Right lobe of liver (tissue), 6 donors: ENCODE measurements at regions not wholly inside any gene's neighbourhood (a gene's known extent, or its start where the extent isn't known, plus 50 kb on each side); places are given as distances from the start of the nearest gene placed in this dataset.
A peak's percentile ranks its signal among the peaks of the same experiment; 100 is the strongest.

Source experiments
- ATAC-seq, 4 donors: fragments of 200-7000 bp; cut with Tn5 transposase; one replicate each; pipeline ENCODE4 v1.9.1; 2020; ENCODE audit warnings: mild to moderate bottlenecking in 4 of 4, moderate library complexity in 4 of 4
- DNase-seq, 3 donors: peaks; one replicate each; pipeline ENCODE4 v3.0.0-alpha.2; 2020
- H3K27ac ChIP-seq, 3 donors: fragments of 200-600 bp; one replicate each; pipeline ENCODE4 v1.8.0; 2022
- H3K27me3 ChIP-seq, 2 donors: fragments of 200-600 bp; one replicate each; pipeline ENCODE4 v1.8.0; 2022
- H3K36me3 ChIP-seq, 4 donors: fragments of 200-600 bp; sonication (generic) in 1 of 4; one replicate each; pipeline versions ENCODE4 v1.5.1 to v1.8.0; 2017 to 2022; ENCODE audit warnings: control low read depth in 1 of 4
- H3K4me1 ChIP-seq, 4 donors: fragments of 200-600 bp; sonication (generic) in 1 of 4; one replicate each; pipeline versions ENCODE4 v1.5.1 to v1.8.0; 2017 to 2022; ENCODE audit warnings: control low read depth in 1 of 4
- H3K4me3 ChIP-seq, 3 donors: fragments of 200-600 bp; one replicate each; pipeline ENCODE4 v1.8.0; 2022
- H3K9me3 ChIP-seq, 4 donors: fragments of 200-600 bp; sonication (generic) in 1 of 4; one replicate each; pipeline versions ENCODE4 v1.5.1 to v1.8.0; 2017 to 2022; ENCODE audit warnings: control low read depth in 1 of 4
- CTCF ChIP-seq, 4 donors: fragments of 200-600 bp in 3 of 4; fragments of 450-650 bp in 1 of 4; IDR thresholded peaks; one replicate each; pipeline versions ENCODE4 v1.5.1 to v1.8.0; 2016 to 2022; ENCODE audit warnings: antibody characterized with exemption in 4 of 4, mild to moderate bottlenecking in 2 of 4
- POLR2A ChIP-seq: fragments of 450-650 bp; IDR thresholded peaks from one replicate; pipeline ENCODE4 v1.6.1; 2017; ENCODE audit warnings: antibody characterized with exemption, mild to moderate bottlenecking
- WGBS: methylation state at CpG from one replicate; pipeline ENCODE4 v1.1.6; 2018; ENCODE audit warnings: low coverage, low lambda C conversion rate; ENCODE audit not compliant: insufficient coverage; ENCODE audit errors: missing lambda C conversion rate; 5-methylcytosine and 5-hydroxymethylcytosine counted together
- intact Hi-C, 2 donors: fragments of 100-400 bp; cut with DNase I; formaldehyde crosslinking; loops; one replicate each; pipeline versions ENCODE4 v1.11.2 to v1.14.1; 2022
- donor health status: DM: no; HTN: yes; CAD: no.
- donor health status: DM: no; HTN: no; CAD: no.
- donor health status: DM: no; HTN: no; CAD: no.
- donor health status: DM: no; HTN: yes; CAD: no.
- donor health status: DM: no; HTN: yes; CAD: no.

- no peak for DNase-seq
- TF ChIP-seq POLR2A: no peak
- TF ChIP-seq CTCF (IDR thresholded peaks at IDR 0.05): no peak
- Histone ChIP-seq H3K4me1 (no peaks in the 10 kb centered on the region), H3K36me3 (no peaks in the 10 kb centered on the region), H3K27me3 (no peaks in the 10 kb centered on the region), H3K9me3 (no peaks in the 10 kb centered on the region), H3K4me3 (no peak overlapping the region), H3K27ac (no peak overlapping the region)
- intact Hi-C loops: no loop called here
- no peak for ATAC-seq
- 89% methylated on average over 1 of the region's 1 CpG for WGBS
Measured at GRCh38 chr21:38929652-38930051, 123.9 kb downstream of the ETS2 start.

GRCh38 chr21:38929142-38929541 lies 123.4 kb downstream of the ETS2 start:
- Histone ChIP-seq H3K4me1 (no peaks in the 10 kb centered on the region), H3K27me3 (no peaks in the 10 kb centered on the region), H3K27ac (no peak overlapping the region), H3K9me3 (no peaks in the 10 kb centered on the region), H3K36me3 (no peaks in the 10 kb centered on the region), H3K4me3 (no peak overlapping the region)
- intact Hi-C loops: no loop called here
- no peak for ATAC-seq
- WGBS: no CpG with 5 or more reads among the region's 1 CpG
- TF ChIP-seq CTCF (IDR thresholded peaks at IDR 0.05): no peak
- no peak for TF ChIP-seq POLR2A
- DNase-seq: no peak

- DNase-seq (no peak), ATAC-seq (no peak)
- 80% methylated on average over 1 of the region's 3 CpGs for WGBS
- H3K27ac ChIP-seq: no peak overlapping the region
- H3K4me1 ChIP-seq: no peaks in the 10 kb centered on the region
- no peak overlapping the region for H3K4me3 ChIP-seq
- H3K9me3 ChIP-seq: no peaks in the 10 kb centered on the region
- TF ChIP-seq CTCF (IDR thresholded peaks at IDR 0.05) (no peak), POLR2A (no peak)
- intact Hi-C loops: no loop called here
- no peaks in the 10 kb centered on the region for H3K27me3 ChIP-seq
- no peaks in the 10 kb centered on the region for H3K36me3 ChIP-seq
Measured at GRCh38 chr21:38927776-38928175, 122.0 kb downstream of the ETS2 start.

GRCh38 chr21:38925923-38926322 lies 120.2 kb downstream of the ETS2 start:
- DNase-seq (peak in 1 of 3 donors; percentile 42), ATAC-seq (peak; percentile 57 to 76 (median 69))
- Histone ChIP-seq H3K4me3 (no peak overlapping the region), H3K27me3 (no peaks in the 10 kb centered on the region), H3K36me3 (no peaks in the 10 kb centered on the region), H3K9me3 (no peaks in the 10 kb centered on the region), H3K4me1 (no peaks in the 10 kb centered on the region), H3K27ac (peak overlapping the region in 2 of 3 donors; percentile 14 to 60)
- TF ChIP-seq CTCF (IDR thresholded peaks at IDR 0.05): no peak
- no peak for TF ChIP-seq POLR2A
- WGBS: 14% methylated on average over 1 of the region's 7 CpGs
- intact Hi-C loops: no loop called here

GRCh38 chr21:38925478-38925877 lies 119.7 kb downstream of the ETS2 start:
- WGBS: 84% methylated on average over 3 of the region's 3 CpGs
- no peak overlapping the region for H3K4me3 ChIP-seq
- H3K4me1 ChIP-seq: no peaks in the 10 kb centered on the region
- peak overlapping the region in 2 of 3 donors; percentile 14 to 60 for H3K27ac ChIP-seq
- TF ChIP-seq CTCF (IDR thresholded peaks at IDR 0.05): no peak
- no peaks in the 10 kb centered on the region for H3K9me3 ChIP-seq
- no peaks in the 10 kb centered on the region for H3K27me3 ChIP-seq
- ATAC-seq (no peak), DNase-seq (no peak)
- no peaks in the 10 kb centered on the region for H3K36me3 ChIP-seq
- intact Hi-C loops: no loop called here
